HG03175 (cell line): ENCODE measurements at regions not wholly inside any gene's neighbourhood (a gene's known extent, or its start where the extent isn't known, plus 50 kb on each side); places are given as distances from the start of the nearest gene placed in this dataset.

ENCODE experiments used
- ATAC-seq: cut with Tn5 transposase; IDR thresholded peaks from one replicate; pipeline ENCODE4 v1.9.1; 2021; ENCODE audit warnings: mild to moderate bottlenecking, moderate library complexity; ENCODE audit not compliant: unreplicated experiment

DNA sequence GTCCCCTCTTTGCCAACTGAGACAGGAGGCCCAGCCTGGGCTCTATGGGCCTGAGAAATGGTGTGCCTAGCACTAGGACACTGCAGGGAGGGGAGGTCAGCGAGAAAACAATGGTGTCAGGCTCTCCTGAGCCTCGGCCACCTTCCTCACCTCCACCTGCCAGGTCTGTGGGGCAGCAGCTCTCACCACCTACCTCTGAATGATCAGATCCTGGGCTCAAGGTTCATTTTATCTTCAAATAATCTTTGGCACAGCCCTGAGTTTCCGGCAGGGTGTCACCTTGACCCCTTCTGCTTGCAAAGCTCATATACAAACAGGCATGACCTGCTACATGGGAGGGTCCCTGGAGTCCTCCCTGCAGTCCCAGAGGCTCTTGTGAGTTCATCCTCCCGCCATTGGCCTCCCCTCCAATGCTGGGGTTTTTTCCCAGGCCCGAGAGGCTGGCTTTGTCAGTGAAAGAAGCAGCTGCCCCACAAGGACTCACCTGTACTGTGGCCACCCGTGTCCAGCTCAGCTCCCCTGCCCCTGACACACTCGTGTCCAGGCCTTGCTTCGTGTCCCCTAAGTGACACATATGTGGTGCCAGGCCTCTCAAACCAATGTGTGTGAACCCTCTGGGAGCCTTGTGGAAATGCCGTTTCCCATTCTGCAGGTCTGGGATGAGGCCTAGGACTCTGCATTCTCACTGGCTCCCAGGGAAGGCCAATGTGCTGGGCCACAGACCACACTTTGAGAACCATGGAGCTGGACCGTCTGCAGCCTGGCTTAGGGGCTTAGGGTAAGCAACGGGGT is 176.8 kb upstream of the CIBAR2 start:
- ATAC-seq, result no peak

DNA sequence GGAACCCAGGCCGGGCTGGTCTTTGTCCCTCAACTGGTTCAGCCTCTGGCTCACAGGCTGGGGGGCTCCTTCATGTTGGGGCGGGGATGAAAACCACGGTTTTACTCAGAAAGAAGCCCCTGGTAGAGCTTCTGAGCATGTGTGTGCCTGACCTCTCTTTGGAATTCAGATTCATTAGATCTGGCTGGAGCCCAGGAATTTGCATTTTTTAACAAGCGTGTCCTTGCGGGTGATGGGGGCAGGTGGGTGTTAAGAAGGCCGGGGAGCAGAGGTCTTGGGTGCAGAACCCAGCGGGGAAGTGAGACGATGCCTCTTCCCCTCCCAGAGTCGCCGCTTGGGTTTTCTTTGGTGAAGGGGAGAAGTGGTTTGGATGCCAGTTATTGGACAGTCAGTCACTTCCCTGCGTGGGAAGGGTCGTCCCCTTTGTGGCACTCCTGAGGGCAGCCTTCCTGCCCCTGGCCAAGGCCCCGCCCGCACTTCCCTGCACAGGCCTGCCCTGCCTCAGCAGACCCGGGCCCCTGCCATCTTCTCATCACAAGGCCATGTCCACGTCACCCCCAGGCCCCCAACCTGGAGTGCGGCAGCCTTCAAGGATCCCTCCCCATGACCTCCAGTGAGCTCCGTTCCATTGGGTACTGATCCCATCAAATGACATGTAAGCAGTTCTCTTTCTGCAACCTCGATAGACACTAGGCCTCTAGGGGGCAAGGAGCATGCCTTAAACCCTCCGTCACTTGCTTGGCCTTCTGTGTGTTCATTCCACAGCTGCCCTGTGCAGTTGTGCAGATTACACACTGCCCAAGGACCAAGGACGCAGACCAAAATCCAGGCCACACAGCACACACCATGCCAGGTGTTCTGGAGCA is 177.7 kb upstream of the CIBAR2 start:
- ATAC-seq, result no peak

GRCh38 chr16:85290626-85291301 is 178.5 kb upstream of the CIBAR2 start:
- ATAC-seq, result no peak

DNA sequence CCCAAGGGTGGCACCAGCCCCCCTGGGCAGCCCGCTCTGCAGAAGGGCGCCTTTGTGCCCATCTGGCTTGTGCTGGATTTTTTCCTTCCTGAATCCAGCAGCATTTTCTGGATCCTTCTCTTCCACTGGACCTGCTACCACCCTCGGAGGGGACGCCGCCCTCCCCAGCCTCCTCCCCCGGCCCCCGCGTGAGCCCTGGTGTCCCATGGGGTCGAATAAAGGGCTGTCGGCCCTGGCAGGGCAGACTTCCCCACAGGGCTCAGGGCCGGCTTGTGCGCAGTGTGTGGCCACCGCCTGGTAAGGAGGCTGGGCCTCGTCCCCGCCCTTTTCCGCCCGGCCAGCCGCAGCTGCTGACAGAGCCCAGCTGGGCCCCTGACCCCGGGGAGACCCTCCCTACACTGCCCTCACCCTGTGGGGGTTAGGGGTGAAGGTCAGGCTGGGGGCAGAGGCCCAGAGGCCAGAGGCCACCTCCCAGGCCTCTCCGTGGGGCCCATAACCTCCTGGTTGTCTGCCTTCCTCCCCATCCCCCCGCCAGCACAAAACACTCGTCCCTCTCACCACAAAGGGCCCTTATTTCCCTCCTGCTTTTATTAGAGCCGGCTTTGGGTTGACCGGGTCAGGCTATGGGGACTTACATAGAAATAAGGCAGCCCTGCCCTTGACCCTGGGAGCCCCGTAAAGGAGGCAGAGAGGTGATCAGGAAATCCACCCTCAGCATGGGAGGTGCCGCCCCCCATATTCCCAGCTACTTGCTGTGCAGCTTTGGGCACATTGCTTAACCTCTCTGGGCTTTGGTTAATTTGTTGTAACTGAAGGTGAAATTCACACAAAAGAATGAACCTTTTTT is 179.3 kb upstream of the CIBAR2 start:
- no peak for ATAC-seq

GRCh38 chr16:85293458-85293857 is 181.2 kb upstream of the CIBAR2 start:
- ATAC-seq, result no peak

DNA sequence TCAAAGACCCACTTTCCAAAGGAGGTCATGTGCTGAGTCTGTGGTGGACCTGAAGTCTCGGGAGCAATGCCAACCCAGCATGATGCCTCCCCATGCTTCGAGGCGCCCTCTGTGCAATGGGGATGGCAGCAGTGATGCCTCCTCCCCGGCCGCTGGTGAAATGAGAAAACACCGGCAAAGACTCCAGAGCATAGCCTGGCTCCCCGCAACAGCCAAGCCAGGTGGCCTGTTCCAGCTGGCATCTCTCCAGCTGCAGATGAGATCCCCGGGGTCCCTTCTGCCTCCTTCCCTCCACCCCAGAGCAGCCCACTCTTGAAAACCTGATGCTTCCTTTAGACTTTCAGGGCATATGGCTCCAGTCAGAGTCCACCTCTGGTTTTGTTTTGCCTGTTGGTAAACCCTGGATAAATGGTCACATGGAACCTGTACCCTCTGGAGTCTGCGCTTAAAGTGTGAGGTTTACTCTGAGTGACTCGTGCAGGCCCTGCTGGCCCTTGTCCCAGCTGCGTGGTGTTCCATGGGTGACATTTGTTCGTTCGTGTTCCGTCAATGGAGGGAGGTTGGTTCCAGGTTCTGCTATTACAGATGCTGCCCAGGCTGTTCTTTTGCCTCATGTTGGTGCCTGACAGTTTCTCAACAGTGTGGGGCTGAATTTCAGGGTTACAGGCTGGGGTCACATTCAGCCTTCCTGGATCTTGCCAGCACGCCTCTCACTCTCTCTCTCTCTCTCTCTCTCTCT is 181.8 kb upstream of the CIBAR2 start:
- ATAC-seq, result no peak

DNA sequence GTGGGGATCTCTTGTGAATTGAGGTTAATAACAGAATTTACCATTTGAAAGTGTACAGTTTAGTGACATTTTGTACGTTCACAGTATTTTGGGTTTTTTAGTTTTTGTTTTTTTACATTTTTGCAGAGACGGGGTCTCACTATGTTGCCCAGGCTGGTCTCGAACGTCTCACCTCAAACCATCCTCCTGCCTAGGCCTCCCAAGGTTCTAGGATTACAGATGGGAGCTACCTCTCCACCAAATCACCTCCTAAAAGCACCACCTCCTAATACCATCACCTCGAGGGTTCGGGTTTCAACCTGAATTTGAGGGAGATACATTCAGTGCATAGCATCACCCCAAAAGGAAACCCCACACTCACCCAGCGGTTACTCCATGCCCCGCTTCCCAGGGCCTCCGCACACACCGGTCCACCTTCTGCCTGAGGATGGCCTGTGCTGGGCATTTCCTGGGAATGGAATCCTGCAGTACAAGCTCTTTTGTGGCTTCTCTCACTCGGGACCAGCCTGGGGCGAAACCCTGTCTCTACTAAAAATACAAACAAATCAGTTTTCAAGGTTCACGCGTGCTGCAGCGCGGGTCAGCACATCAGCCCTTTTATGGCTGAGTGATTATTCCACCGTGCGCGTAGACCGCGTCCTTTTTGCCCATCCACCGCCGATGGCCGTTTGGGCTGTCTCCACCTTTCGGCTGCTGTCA is 182.7 kb upstream of the CIBAR2 start:
- ATAC-seq, result no peak

- ATAC-seq, result no peak
Observed at GRCh38 chr16:85296859-85297660, 184.8 kb upstream of the CIBAR2 start.

GRCh38 chr16:85297881-85298280 is 185.6 kb upstream of the CIBAR2 start:
- no peak for ATAC-seq

- ATAC-seq, result no peak
Observed at GRCh38 chr16:85300406-85300968, 188.2 kb upstream of the CIBAR2 start.

DNA sequence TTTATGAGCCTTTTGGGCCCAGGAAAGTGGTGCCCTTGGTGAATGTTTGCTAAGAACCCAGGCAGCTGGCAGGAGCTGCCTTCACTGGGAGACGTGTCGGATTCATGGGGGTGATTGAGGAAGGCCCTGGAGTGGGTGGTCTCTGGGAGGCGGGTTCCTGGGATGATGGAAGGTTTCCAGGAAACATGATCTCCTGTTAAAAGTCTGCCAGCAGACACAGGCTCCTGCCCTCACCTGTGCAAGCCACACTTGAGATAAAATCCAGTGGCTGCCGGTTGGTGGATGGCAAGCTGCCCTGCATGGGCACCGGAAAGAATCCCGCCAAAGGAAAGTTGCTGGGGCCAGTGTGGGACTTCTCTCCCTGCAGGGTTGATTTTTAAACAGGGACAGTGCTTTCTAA is 189.0 kb upstream of the CIBAR2 start:
- ATAC-seq, result no peak

GRCh38 chr16:85302018-85302847 is 190.0 kb upstream of the CIBAR2 start:
- ATAC-seq, result no peak

DNA sequence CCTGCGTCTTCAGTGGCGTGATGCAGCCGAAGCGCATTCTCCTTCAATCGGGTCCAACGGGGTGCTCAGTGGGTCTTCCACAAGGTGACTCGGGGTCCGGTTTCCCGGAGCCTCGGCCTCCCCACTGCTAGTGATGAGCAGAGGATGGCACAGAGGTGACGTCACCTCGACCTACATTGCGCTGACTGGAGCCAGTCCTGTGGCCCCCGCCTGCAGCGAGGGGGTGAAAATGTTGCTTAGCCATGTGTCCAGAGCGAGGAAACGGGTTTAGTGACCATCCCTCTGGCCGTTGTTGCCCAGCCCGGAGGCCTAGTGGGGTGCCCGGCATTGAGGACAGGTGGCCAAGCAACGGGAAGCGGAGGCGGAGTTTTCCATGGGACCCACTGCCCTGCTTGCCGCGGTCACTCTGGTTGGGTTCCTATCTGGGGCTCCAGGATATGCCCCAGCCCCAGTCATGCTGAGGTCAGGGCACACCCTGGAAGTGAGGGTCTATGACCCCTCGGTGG is 190.6 kb upstream of the CIBAR2 start:
- no peak for ATAC-seq

DNA sequence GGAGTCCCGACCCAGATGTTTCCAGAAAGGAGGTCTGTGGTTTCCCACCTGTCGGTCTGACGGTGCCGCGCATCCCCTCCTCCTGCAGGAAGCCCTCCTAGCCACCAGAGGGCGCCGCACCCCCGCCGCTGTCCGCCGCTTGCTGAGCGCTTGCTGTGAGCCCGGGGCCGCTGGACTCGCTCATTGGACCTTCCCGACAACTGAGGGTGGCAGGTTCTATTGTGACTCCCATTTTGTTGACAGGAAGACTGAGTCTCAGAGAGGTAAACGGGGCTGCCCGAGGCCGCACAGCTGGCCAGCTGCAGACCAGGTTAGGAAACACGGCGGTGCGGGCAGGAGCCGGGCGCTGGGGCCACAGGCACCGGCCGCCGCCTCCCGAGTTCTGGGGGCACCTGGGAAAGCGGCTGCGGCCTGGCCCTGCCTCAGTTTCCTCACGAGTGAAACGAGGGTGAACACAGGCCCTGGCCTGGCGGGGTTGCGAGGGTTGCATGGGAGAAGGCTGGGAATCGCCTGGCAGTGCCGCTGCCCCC is 191.1 kb upstream of the CIBAR2 start:
- ATAC-seq, result no peak

DNA sequence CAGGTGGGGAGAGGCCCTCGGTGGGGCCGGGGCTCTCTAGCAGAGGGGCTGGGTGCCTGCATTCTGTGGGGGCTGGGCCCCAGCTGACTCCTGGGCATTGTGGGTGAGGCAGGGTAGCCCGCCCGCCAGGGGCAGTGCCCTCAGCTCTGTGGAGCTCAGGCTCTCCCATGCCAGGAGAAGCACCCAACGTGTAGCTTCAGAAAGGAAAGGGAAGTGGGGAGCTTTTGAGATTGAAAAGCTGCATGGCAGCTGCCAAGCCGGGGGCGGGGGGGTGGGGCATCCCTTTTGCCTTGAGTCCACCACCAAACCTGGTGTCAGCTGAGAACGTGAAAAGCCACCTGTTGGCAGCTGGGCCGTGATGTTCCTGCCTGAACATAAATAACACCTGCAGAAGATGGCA is 192.1 kb upstream of the CIBAR2 start:
- ATAC-seq, result no peak

DNA sequence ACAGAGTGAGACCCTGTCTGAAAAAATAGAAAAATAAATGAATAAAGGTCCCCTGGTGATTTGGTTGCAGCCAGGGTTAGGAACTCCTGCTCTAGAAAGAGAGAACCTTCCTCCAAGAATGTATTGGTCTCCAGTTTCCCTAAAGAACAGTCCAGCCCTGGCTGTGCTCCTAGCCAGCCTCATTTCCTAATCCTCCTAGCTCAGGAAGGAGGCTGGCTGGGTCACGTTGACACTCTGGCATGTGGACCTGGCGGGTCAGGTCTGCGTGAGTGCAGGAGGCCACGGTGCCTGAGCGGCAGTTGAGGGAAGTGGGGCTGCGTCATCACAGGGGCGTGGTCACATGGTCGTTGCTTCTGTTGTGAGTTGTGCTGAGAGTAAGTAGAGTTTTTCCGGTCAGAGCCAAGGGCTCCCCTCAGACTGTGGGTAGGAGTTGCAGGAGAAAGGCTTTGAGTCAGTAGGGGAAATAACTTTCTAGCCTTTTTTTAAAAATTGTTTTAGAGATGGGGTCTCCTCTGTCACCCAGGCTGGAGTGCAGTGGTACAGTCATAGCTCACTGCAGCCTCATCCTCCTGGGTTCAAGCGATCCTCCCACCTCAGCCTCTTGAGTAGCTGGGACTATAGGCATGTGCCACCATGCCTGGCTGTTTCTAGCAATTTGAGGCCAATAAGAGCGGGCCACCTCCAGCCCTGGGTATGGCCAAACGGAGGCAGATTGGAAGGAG is 194.0 kb upstream of the CIBAR2 start:
- peak; percentile 62 for ATAC-seq
